ENCODE measurements at regions not wholly inside any gene's neighbourhood (a gene's known extent, or its start where the extent isn't known, plus 50 kb on each side); places are given as distances from the start of the nearest gene placed in this dataset.

- DNase-seq (ENCODE audit: extremely low spot score, unreplicated experiment): no peak
- H3K4me1 Mint-ChIP-seq (ENCODE audit: unreplicated experiment): no peaks in the 10 kb centered on the region
- no peak overlapping the region for H3K27ac Mint-ChIP-seq (ENCODE audit: unreplicated experiment)
- no peaks in the 10 kb centered on the region for H3K27me3 Mint-ChIP-seq (ENCODE audit: unreplicated experiment)
- no peak for TF ChIP-seq CTCF (IDR thresholded peaks at IDR 0.05)
- no peaks in the 10 kb centered on the region for H3K36me3 Mint-ChIP-seq (ENCODE audit: unreplicated experiment)
- no peaks in the 10 kb centered on the region for H3K9me3 Mint-ChIP-seq (ENCODE audit: unreplicated experiment)
- H3K4me3 Mint-ChIP-seq (ENCODE audit: unreplicated experiment): no peak overlapping the region
Measured at GRCh38 chr14:34099635-34100034, 148.8 kb upstream of the EGLN3 start.

- Mint-ChIP-seq H3K9me3 (ENCODE audit: unreplicated experiment) (no peaks in the 10 kb centered on the region), H3K27me3 (ENCODE audit: unreplicated experiment) (peaks cover 2% of the 10 kb centered on the region), H3K4me3 (ENCODE audit: unreplicated experiment) (no peak overlapping the region), H3K4me1 (ENCODE audit: unreplicated experiment) (no peaks in the 10 kb centered on the region), H3K27ac (ENCODE audit: unreplicated experiment) (no peak overlapping the region), H3K36me3 (ENCODE audit: unreplicated experiment) (no peaks in the 10 kb centered on the region)
- no peak for DNase-seq (ENCODE audit: extremely low spot score, unreplicated experiment)
- no peak for TF ChIP-seq CTCF (IDR thresholded peaks at IDR 0.05)
Measured at GRCh38 chr14:34098985-34099349, 148.1 kb upstream of the EGLN3 start.

- Mint-ChIP-seq H3K4me1 (ENCODE audit: unreplicated experiment) (no peaks in the 10 kb centered on the region), H3K27me3 (ENCODE audit: unreplicated experiment) (peaks cover 8% of the 10 kb centered on the region), H3K9me3 (ENCODE audit: unreplicated experiment) (no peaks in the 10 kb centered on the region), H3K27ac (ENCODE audit: unreplicated experiment) (no peak overlapping the region), H3K4me3 (ENCODE audit: unreplicated experiment) (no peak overlapping the region), H3K36me3 (ENCODE audit: unreplicated experiment) (no peaks in the 10 kb centered on the region)
- DNase-seq (ENCODE audit: extremely low spot score, unreplicated experiment): no peak
- peak; percentile 76 for TF ChIP-seq CTCF (IDR thresholded peaks at IDR 0.05)
Measured at GRCh38 chr14:34098045-34098984, 147.4 kb upstream of the EGLN3 start.

GRCh38 chr14:34097644-34098043, 146.8 kb upstream of the EGLN3 start:
- H3K4me3 Mint-ChIP-seq (ENCODE audit: unreplicated experiment): no peak overlapping the region
- H3K4me1 Mint-ChIP-seq (ENCODE audit: unreplicated experiment): no peaks in the 10 kb centered on the region
- no peak overlapping the region for H3K27ac Mint-ChIP-seq (ENCODE audit: unreplicated experiment)
- no peaks in the 10 kb centered on the region for H3K9me3 Mint-ChIP-seq (ENCODE audit: unreplicated experiment)
- H3K27me3 Mint-ChIP-seq (ENCODE audit: unreplicated experiment): peaks cover 11% of the 10 kb centered on the region
- TF ChIP-seq CTCF (IDR thresholded peaks at IDR 0.05): no peak
- no peak for DNase-seq (ENCODE audit: extremely low spot score, unreplicated experiment)
- H3K36me3 Mint-ChIP-seq (ENCODE audit: unreplicated experiment): no peaks in the 10 kb centered on the region

- H3K27me3 Mint-ChIP-seq (ENCODE audit: unreplicated experiment): peaks cover 20% of the 10 kb centered on the region
- TF ChIP-seq CTCF (IDR thresholded peaks at IDR 0.05): no peak
- H3K4me1 Mint-ChIP-seq (ENCODE audit: unreplicated experiment): no peaks in the 10 kb centered on the region
- no peaks in the 10 kb centered on the region for H3K36me3 Mint-ChIP-seq (ENCODE audit: unreplicated experiment)
- no peak for DNase-seq (ENCODE audit: extremely low spot score, unreplicated experiment)
- no peaks in the 10 kb centered on the region for H3K9me3 Mint-ChIP-seq (ENCODE audit: unreplicated experiment)
- H3K4me3 Mint-ChIP-seq (ENCODE audit: unreplicated experiment): no peak overlapping the region
- no peak overlapping the region for H3K27ac Mint-ChIP-seq (ENCODE audit: unreplicated experiment)
Measured at GRCh38 chr14:34094384-34094783, 143.5 kb upstream of the EGLN3 start.
